ENCODE measurements at regions not wholly inside any gene's neighbourhood (a gene's known extent, or its start where the extent isn't known, plus 50 kb on each side); places are given as distances from the start of the nearest gene placed in this dataset.

GRCh38 chr6:84511929-84512328 is 252.5 kb downstream of the TBX18 start:
- no peak for TF ChIP-seq ZNF384 (IDR thresholded peaks at IDR 0.05)
- no peak for TF ChIP-seq ARNT (IDR thresholded peaks at IDR 0.05)
- TF ChIP-seq TARDBP (IDR thresholded peaks at IDR 0.05), result no peak
- TF ChIP-seq LEF1 (IDR thresholded peaks at IDR 0.05; ENCODE audit: borderline replicate concordance), result no peak
- TF ChIP-seq FOXM1 (IDR thresholded peaks at IDR 0.05; ENCODE audit: borderline replicate concordance), result no peak
- TF ChIP-seq PKNOX1 (IDR thresholded peaks at IDR 0.05), result no peak
- TF ChIP-seq FOXA1 (IDR thresholded peaks at IDR 0.05), result no peak

Measured in HEK293T (cell line).